GM21526 (cell line): ENCODE measurements at regions not wholly inside any gene's neighbourhood (a gene's known extent, or its start where the extent isn't known, plus 50 kb on each side); places are given as distances from the start of the nearest gene placed in this dataset.

Source experiments
- ATAC-seq: cut with Tn5 transposase; IDR thresholded peaks from one replicate; pipeline ENCODE4 v1.9.1; 2021; ENCODE audit warnings: moderate library complexity; ENCODE audit not compliant: unreplicated experiment, low FRiP score

DNA sequence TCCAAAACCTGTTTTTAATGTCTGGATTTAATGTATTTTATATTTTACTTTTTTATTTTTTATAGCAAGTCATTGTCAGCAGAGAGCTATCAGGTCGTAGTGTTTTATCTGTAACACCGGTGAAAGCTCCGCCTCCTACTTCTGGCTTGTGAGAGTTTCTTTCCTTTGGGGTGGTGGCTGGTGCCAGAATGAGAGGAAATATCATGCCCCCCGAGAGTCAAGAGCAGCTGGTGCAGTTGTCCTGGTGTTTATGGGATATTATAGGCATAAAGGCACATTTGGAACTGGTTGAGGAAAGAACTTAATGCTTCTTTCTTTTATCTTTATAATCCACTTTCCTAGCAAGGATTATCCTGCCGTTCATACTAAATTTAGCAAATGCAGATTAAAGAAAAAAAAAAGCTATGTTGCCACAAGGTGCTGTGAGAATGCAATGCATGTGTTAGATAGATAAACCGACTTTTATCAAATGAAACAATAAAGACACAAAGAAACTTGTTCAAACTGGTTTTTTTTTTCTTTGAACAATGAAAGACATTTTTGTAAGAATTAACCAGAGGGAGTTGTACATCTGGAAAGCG, 260.1 kb upstream of the PLSCR5 start:
- ATAC-seq: no peak

GRCh38 chr3:146861262-146861661, 256.1 kb upstream of the PLSCR5 start:
- no peak for ATAC-seq

GRCh38 chr3:146854523-146854922, 249.4 kb upstream of the PLSCR5 start:
- no peak for ATAC-seq

DNA sequence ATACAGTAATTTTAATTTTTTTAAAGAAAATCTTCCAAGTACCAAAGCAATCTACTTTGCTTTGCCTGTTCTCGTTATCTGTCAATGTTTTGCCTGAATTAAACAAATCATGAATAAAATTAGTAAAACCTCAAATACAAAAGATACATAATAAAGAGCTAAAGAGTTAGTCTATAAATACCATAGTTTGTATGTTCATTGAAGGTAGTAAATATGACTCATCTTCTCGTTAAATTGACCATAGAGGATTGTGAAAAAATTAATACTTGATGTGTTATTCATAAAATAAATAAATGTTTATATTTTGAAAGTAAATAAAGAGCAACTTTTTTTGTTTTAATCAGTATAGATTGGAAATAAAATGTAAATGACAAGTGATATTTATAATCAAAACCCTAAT, 246.5 kb upstream of the PLSCR5 start:
- no peak for ATAC-seq

DNA sequence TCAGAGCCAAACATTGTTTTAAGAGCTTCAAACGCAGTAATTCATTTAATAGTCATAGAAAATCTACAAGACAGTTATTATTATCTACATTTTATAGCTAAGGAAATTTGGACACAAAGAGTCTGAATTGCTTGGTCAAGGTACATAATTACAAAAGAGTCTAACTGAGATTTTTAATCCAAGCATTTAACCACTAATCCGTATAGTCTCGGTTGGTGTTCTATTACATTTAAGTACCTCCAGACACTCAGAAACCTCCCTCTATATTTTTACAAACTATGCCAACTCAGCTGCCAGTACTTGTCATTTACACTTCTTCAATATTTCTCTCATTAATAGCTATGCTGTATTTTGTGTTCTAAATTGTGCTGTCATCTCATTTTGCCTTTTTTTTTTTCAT, 240.2 kb upstream of the PLSCR5 start:
- no peak for ATAC-seq

DNA sequence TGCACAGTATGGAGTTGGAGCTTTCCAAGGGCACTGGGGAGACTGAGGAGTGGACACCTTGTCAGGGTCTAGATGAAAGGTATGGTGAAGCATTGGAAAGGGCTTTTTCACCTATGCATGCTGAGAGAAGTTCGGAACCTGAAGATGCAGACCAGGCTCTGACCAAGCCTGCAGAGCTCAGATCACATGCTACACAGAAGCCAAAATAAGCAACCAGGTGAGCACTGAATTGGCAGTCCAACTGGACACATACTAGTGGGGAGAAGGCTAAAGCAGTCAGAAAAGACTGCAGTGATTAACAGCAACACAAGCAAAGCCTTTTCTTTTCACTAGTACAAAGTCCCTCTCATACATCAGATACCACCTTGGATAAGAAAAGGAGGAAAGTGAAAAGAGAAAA, 238.3 kb upstream of the PLSCR5 start:
- no peak for ATAC-seq

GRCh38 chr3:146839727-146840375, 234.7 kb upstream of the PLSCR5 start:
- ATAC-seq: no peak

DNA sequence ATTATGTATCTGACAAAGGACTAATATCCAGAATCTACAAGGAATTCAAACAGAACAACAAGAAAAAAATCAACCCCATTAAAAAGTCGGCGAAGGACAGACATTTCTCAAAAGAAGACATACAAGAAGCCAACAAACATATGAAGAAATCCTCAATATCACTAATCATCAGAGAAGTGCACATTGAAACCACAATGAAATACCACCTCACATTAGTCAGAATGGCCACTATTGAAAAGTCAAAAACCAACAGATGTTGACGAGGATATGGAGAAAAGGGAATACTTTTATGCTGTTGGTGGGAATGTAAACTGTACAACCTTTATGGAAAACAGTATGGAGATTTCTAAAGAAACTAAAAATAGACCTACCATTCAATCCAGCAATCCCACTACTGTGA, 233.1 kb upstream of the PLSCR5 start:
- ATAC-seq: no peak

DNA sequence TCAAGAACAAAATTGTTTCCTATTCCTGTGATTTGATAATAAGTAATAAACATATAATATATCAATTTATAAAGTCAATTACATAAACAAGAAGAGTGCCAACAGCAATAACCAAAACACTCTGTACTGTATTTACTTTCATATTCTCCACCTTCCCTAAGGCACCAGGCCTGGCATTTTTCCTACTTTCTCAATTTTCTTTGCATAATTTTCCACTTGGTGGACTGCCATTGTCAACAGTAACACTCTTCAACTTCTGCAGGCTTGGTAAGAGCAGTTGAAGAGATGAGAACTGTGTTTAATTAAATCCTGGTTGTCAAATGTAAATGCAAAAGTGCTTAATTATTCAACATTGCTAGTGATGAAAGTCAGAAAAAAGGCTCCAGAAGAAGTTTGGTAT, 229.8 kb upstream of the PLSCR5 start:
- ATAC-seq: no peak

DNA sequence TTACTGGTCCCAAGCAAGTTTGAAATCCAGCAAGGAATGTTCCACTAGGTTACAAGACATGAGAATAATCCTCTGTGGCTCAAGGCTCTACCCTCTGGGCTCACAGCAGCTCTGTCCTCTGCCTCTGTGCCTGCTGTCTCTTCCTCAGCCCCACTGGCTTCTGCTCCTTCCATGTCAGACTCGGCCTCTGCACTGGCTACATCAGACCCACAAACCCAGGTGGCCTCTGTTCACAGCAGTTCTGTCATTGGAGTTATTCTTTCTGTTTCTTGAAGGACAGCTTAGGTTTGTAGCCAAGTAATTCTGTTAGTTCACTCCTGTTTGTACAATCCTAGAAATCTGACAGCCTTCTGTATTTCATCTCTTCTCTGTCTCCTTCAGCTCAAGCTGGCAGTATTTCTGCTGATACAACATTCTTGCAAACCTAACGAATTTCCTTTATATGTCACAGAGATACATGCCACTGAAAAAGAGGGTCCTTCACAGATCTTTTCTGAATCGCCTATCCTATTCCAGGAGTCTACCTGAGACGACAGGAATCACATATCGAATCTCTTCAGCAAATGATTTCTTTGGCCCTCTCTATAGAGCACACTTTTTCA, 227.8 kb upstream of the PLSCR5 start:
- no peak for ATAC-seq

GRCh38 chr3:146831659-146832058, 226.5 kb upstream of the PLSCR5 start:
- ATAC-seq: no peak

DNA sequence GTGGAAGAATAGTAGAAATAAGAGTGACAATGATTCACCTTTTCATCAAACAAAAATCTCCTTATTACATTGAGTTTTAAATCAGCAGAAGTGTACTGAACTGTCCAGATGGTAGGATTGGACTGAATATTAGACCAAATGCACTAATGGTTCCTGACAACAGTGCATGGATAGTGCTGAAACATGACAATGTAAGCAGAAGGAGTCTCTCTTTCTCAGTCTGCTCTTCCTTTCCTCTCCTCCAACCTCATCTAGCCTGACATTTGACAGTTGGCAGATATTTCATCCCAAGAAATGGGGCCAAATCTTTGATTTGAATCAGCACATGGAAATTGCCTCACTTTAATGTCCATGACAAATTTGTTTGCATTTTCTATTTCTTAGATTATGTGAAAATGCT, 225.1 kb upstream of the PLSCR5 start:
- ATAC-seq: no peak

DNA sequence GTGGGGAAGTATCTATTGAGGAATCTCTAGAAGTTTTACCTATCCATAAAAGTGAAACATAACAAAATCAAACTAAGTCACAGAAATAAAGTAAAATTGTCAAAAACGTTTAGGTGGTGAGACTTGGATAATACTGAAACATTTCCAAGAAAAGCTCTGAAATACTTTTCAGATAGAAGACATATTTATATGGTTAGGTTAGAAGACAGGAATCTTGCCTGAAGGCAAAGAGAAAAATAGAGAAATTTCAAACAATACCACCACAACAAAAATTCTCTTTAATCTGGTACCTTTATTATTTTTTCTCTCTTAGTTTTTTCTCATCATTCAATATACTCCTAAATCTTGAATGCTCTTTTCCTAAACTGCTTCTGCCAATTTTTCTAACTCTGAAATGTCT, 222.7 kb upstream of the PLSCR5 start:
- ATAC-seq: no peak

GRCh38 chr3:146823622-146824021, 218.5 kb upstream of the PLSCR5 start:
- no peak for ATAC-seq

DNA sequence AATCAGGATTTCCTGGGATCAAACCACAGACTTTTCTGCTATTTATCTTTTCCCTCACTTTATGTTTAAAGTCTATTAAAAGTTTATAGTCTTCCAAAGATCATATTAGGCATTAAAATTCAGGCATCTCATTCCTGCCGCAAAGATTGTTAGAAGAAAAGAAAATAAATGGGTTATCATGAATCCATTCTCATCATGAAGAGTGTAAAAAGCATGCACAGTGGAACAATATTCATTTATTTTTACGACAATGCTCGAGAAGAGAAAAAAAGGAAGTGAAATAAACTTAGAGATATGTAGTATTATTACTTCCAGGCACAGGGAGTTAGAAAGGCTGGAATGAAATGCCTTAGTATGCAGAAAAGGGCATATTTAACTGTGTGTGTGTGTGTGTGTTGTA, 213.7 kb upstream of the PLSCR5 start:
- ATAC-seq: no peak

DNA sequence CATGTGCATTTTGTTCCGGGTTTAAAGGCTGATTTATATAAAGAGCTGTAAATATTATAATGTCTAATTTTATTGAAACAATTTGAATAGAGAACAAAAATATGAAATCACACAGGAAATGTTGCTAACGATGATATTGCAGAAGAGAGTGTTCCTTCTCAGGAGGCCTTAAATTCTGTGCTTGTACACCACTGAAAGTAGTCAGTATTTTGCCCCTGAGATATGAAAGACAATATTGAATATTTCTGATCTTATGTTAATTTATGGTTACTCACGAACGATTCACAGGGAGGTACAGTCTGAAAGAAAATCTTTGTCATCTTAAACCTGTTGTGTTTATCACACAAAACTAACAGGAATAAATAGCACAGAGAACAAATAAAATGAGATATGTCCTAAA, 213.2 kb upstream of the PLSCR5 start:
- ATAC-seq: no peak

GRCh38 chr3:146817704-146818103, 212.6 kb upstream of the PLSCR5 start:
- ATAC-seq: no peak

- ATAC-seq: no peak
These were observed 209.6 kb upstream of the PLSCR5 start for GRCh38 chr3:146814601-146815315.

GRCh38 chr3:146813496-146813895, 208.3 kb upstream of the PLSCR5 start:
- ATAC-seq: no peak

DNA sequence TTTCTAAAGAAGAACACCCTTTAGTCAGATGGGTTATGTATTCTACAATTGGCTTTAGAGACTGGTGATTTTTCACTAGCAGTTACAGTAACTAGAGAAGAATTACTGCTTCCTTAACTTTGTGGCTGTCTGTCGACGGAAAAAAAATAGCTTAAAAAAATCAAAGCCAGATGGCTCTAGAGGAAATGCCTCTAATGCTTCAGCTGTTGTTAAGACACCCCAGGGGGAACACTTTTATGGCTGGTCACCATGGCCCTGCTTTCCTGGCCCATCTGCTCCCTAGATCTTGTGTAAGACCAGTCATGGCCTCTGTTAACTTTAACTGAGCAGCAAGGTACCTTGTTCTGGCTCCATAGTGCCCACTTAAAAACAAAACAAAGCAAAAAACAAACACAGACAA, 198.6 kb upstream of the PLSCR5 start:
- ATAC-seq: no peak

DNA sequence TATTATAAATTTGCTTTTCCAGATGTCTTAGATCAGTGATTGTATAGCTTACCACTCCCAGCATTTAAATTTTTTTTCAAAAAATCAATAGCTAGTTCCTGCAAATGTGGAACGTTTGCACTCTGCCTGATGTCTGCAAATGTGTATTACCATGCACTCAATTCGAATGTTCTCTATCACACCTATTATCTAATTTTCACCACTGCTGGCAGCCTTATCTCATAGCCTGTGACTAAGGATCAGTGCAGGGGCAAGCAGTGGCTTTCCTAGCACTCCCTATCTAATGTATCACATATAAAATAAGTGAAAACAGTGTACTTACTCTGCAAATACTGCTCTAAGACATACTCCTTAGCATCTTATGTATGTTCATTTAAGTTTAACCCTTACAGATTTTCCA, 196.3 kb upstream of the PLSCR5 start:
- no peak for ATAC-seq

DNA sequence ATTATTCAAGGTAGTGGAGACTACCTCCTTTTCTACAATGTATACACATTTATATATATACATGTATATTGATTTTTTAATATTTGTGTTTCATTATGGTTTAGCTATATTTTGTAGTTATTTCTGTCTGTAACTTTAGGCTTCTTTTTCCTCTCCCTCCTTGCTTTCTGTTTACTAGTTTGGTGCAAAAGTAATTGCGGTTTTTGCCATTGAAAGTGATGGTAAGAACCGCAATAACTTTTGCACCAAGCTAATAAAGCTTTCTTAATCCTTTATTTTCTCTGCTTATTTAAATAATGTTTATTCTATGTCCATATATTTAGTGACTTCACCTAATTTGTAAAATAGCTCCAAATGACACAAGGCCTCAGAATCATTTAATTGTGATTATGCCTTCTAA, 195.3 kb upstream of the PLSCR5 start:
- no peak for ATAC-seq
